Esophagus squamous epithelium (tissue), 4 donors: ENCODE measurements at regions not wholly inside any gene's neighbourhood (a gene's known extent, or its start where the extent isn't known, plus 50 kb on each side); places are given as distances from the start of the nearest gene placed in this dataset.

Experiments
- POLR2A ChIP-seq, 4 donors: fragments of 450-650 bp; IDR thresholded peaks; one replicate each; pipeline ENCODE4 v1.6.1; 2017; ENCODE audit warnings: antibody characterized with exemption in 4 of 4, mild to moderate bottlenecking in 4 of 4, moderate library complexity in 3 of 4
- TF ChIP-seq, protein P1 (sequence below), 6 experiments: fragments of 450-650 bp in 4 of 6; fragments of 200-600 bp in 2 of 6; sonication (generic) in 2 of 6; IDR thresholded peaks; one replicate each; pipeline ENCODE4 v1.5.1; 2016 to 2019; ENCODE audit warnings: antibody characterized with exemption in 6 of 6, mild to moderate bottlenecking in 4 of 6, moderate library complexity in 4 of 6

- TF ChIP-seq, protein P1, sequence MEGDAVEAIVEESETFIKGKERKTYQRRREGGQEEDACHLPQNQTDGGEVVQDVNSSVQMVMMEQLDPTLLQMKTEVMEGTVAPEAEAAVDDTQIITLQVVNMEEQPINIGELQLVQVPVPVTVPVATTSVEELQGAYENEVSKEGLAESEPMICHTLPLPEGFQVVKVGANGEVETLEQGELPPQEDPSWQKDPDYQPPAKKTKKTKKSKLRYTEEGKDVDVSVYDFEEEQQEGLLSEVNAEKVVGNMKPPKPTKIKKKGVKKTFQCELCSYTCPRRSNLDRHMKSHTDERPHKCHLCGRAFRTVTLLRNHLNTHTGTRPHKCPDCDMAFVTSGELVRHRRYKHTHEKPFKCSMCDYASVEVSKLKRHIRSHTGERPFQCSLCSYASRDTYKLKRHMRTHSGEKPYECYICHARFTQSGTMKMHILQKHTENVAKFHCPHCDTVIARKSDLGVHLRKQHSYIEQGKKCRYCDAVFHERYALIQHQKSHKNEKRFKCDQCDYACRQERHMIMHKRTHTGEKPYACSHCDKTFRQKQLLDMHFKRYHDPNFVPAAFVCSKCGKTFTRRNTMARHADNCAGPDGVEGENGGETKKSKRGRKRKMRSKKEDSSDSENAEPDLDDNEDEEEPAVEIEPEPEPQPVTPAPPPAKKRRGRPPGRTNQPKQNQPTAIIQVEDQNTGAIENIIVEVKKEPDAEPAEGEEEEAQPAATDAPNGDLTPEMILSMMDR (IDR thresholded peaks at IDR 0.05) = no peak
- TF ChIP-seq POLR2A (IDR thresholded peaks at IDR 0.05) = no peak
These were observed 182.6 kb upstream of the TMEM106B start for GRCh38 chr7:12028508-12028907.
